Heart left ventricle (tissue), 16 donors: ENCODE measurements at regions not wholly inside any gene's neighbourhood (a gene's known extent, or its start where the extent isn't known, plus 50 kb on each side); places are given as distances from the start of the nearest gene placed in this dataset.

Experiments
- ATAC-seq, 4 donors: fragments of 200-7000 bp; cut with Tn5 transposase; one replicate each; pipeline ENCODE4 v1.9.1; 2020 to 2022; ENCODE audit warnings: moderate library complexity in 4 of 4, mild to moderate bottlenecking in 3 of 4, moderate number of reproducible peaks in 1 of 4
- DNase-seq, 5 donors: peaks; one replicate each; pipeline ENCODE4 v3.0.0-alpha.2; 2020
- H3K27ac ChIP-seq, 12 donors: fragments of 200-600 bp; sonication (generic) in 4 of 12; one replicate each; pipeline versions ENCODE4 v1.5.0 to v1.8.0; 2016 to 2022; ENCODE audit warnings: mild to moderate bottlenecking in 2 of 12
- H3K27me3 ChIP-seq, 9 donors: fragments of 200-600 bp; sonication (generic) in 2 of 9; one replicate each; pipeline versions ENCODE4 v1.5.1 to v1.8.0; 2016 to 2022; ENCODE audit warnings: mild to moderate bottlenecking in 3 of 9
- H3K36me3 ChIP-seq, 9 donors: fragments of 200-600 bp; sonication (generic) in 2 of 9; one replicate each; pipeline versions ENCODE4 v1.5.0 to v1.8.0; 2018 to 2022; ENCODE audit warnings: mild to moderate bottlenecking in 2 of 9
- H3K4me1 ChIP-seq, 12 donors: fragments of 200-600 bp; sonication (generic) in 4 of 12; one replicate each; pipeline versions ENCODE4 v1.5.0 to v1.8.0; 2016 to 2022; ENCODE audit warnings: mild to moderate bottlenecking in 3 of 12
- H3K4me3 ChIP-seq, 12 donors: fragments of 200-600 bp; sonication (generic) in 4 of 12; one replicate each; pipeline versions ENCODE4 v1.5.0 to v1.8.0; 2017 to 2022; ENCODE audit warnings: mild to moderate bottlenecking in 9 of 12, moderate library complexity in 4 of 12
- H3K9me3 ChIP-seq, 12 donors: fragments of 200-600 bp; sonication (generic) in 4 of 12; one replicate each; pipeline versions ENCODE4 v1.5.0 to v1.8.0; 2016 to 2022; ENCODE audit warnings: mild to moderate bottlenecking in 1 of 12
- CTCF ChIP-seq, 12 donors: fragments of 200-600 bp; sonication (generic) in 4 of 12; IDR thresholded peaks; one replicate each; pipeline versions ENCODE4 v1.5.0 to v1.8.0; 2018 to 2022; ENCODE audit warnings: antibody characterized with exemption in 12 of 12, mild to moderate bottlenecking in 5 of 12
- POLR2A ChIP-seq, 2 donors: fragments of 450-650 bp; IDR thresholded peaks; one replicate each; pipeline ENCODE4 v1.6.1; 2017; ENCODE audit warnings: antibody characterized with exemption in 2 of 2, mild to moderate bottlenecking in 2 of 2, moderate library complexity in 2 of 2
- WGBS, 4 donors: extraction: QIAGEN DNeasy Blood & Tissue Kit in 2 of 4; methylation state at CpG; one replicate each; pipeline versions ENCODE4 v1.1.5 to v1.1.7; 2013 to 2018; 5-methylcytosine and 5-hydroxymethylcytosine counted together
- intact Hi-C, 10 donors: fragments of 100-400 bp; cut with DNase I; formaldehyde crosslinking; loops; one replicate each; pipeline versions ENCODE4 v1.11.1 to v1.14.2; 2022
- donor health status: ischemic (EF 13 %, LVEDD 7.1; RV severe dilation, severe dysfunction).
- donor health status: healthy with polysubstance abuse.
- donor health status: DM: no; HTN: yes; CAD: no.
- donor health status: DM: no; HTN: no; CAD: no.
- donor health status: ischemic (EF 25% LVEDD 6.9; RV normal size, moderate dysfunction).
- donor health status: ischemic (EF 25% LVEDD 5.7; RV mildly dilated, moderate dysfunction).
- donor health status: healthy.
- donor health status: DM: yes; HTN: yes; CAD: no.
- donor health status: ischemic (EF 35%, LVEDD 5.7; RV mildly dilated, moderate dysfunction).
- donor health status: nonischemic (EF 11% LVEDD 7.7; RV severe dilation, severe dysfunction).
- donor health status: DM: yes; HTN: yes; CAD: no.
- donor health status: PGD.
- donor health status: ischemic (EF 29% LVEDD 5.4; RV normal size, mild dysfunction).
- donor health status: nonischemic (EF 23%, LVEDD 6.1; RV moderate dilation, normal function).

- Histone ChIP-seq H3K4me1 (no peaks in the 10 kb centered on the region), H3K27ac (no peak overlapping the region), H3K9me3 (no peaks in the 10 kb centered on the region), H3K36me3 (no peaks in the 10 kb centered on the region), H3K27me3 (no peaks in the 10 kb centered on the region), H3K4me3 (no peak overlapping the region)
- DNase-seq (no peak), ATAC-seq (no peak)
- TF ChIP-seq POLR2A (IDR thresholded peaks at IDR 0.05) (no peak), CTCF (IDR thresholded peaks at IDR 0.05) (no peak)
- intact Hi-C loops = no loop called here
- 88 to 96% (median 95%) methylated on average over 3 of the region's 3 CpGs for WGBS, 4 donors
Measured at GRCh38 chr3:25292036-25292435, 136.0 kb upstream of the RARB start.

- DNase-seq (no peak), ATAC-seq (no peak)
- TF ChIP-seq CTCF (IDR thresholded peaks at IDR 0.05) (no peak), POLR2A (IDR thresholded peaks at IDR 0.05) (no peak)
- no peaks in the 10 kb centered on the region for H3K9me3 ChIP-seq
- intact Hi-C loops = no loop called here
- no peak overlapping the region for H3K4me3 ChIP-seq
- H3K4me1 ChIP-seq = no peaks in the 10 kb centered on the region
- H3K36me3 ChIP-seq = no peaks in the 10 kb centered on the region
- 90 to 92% (median 92%) methylated on average over 6 of the region's 6 CpGs for WGBS, 4 donors
- no peaks in the 10 kb centered on the region for H3K27me3 ChIP-seq
- no peak overlapping the region for H3K27ac ChIP-seq
Measured at GRCh38 chr3:25292595-25292994, 135.5 kb upstream of the RARB start.

- Histone ChIP-seq H3K27me3 (no peaks in the 10 kb centered on the region), H3K9me3 (no peaks in the 10 kb centered on the region), H3K36me3 (no peaks in the 10 kb centered on the region), H3K4me3 (no peak overlapping the region), H3K27ac (no peak overlapping the region), H3K4me1 (no peaks in the 10 kb centered on the region)
- ATAC-seq (no peak), DNase-seq (no peak)
- intact Hi-C loops = no loop called here
- no peak for TF ChIP-seq CTCF (IDR thresholded peaks at IDR 0.05)
- 72 to 78% (median 75%) methylated on average over 5 of the region's 5 CpGs for WGBS, 4 donors
Measured at GRCh38 chr3:25293736-25294135, 134.3 kb upstream of the RARB start.

GRCh38 chr3:25294169-25294805, 133.8 kb upstream of the RARB start:
- Histone ChIP-seq H3K4me1 (no peaks in the 10 kb centered on the region), H3K9me3 (no peaks in the 10 kb centered on the region), H3K27me3 (no peaks in the 10 kb centered on the region), H3K36me3 (no peaks in the 10 kb centered on the region), H3K4me3 (no peak overlapping the region), H3K27ac (no peak overlapping the region)
- intact Hi-C loops = no loop called here
- no peak for DNase-seq
- WGBS, 4 donors = 67 to 80% (median 77%) methylated on average over 6 of the region's 6 CpGs
- no peak for ATAC-seq
- TF ChIP-seq CTCF (IDR thresholded peaks at IDR 0.05) = no peak
- no peak for TF ChIP-seq POLR2A (IDR thresholded peaks at IDR 0.05)
